ENCODE measurements at regions not wholly inside any gene's neighbourhood (a gene's known extent, or its start where the extent isn't known, plus 50 kb on each side); places are given as distances from the start of the nearest gene placed in this dataset.

DNA sequence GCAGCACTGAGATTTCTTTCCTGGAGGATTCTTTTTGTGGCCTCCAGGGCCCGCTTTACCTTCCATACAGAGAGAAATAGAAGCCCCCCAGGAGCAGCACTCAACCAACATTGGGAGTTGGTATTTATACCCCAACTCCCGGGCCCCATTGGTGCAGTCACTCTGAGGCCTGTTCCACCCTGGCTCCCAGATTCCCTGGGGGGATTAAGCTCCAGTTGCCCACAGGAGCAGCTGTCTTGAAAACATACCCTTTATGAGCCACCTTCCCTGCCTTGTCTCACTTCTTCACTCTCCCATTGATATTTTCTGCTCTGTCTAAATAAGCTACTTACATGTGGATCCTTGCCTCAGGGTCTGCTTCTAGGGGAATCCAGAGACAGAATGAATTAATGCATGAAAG, 167.8 kb downstream of the KATNIP start:
- no peak for TF ChIP-seq ZNF274 (IDR thresholded peaks at IDR 0.05; ENCODE audit: low read depth, low read length)
- no peak for TF ChIP-seq YY1 (IDR thresholded peaks at IDR 0.05; ENCODE audit: insufficient read depth, insufficient read length)
